Parathyroid adenoma (tissue), 2 donors: ENCODE measurements at regions not wholly inside any gene's neighbourhood (a gene's known extent, or its start where the extent isn't known, plus 50 kb on each side); places are given as distances from the start of the nearest gene placed in this dataset.

ENCODE experiments used
- H2AFZ ChIP-seq: fragments of 300-600 bp; sonication (generic); one replicate; pipeline ENCODE4 v1.7.0; 2017; ENCODE audit warnings: antibody characterized with exemption, mild to moderate bottlenecking
- H3K27ac ChIP-seq: fragments of 300-600 bp; sonication (generic); one replicate; pipeline ENCODE4 v1.7.0; 2017
- H3K27me3 ChIP-seq: fragments of 300-600 bp; sonication (generic); one replicate; pipeline ENCODE4 v1.7.0; 2017; ENCODE audit warnings: low read length; ENCODE audit not compliant: control insufficient read depth, insufficient read depth
- H3K36me3 ChIP-seq: fragments of 300-600 bp; sonication (generic); one replicate; pipeline ENCODE4 v1.7.0; 2017; ENCODE audit warnings: low read length; ENCODE audit not compliant: control insufficient read depth, insufficient read depth
- H3K4me1 ChIP-seq: fragments of 300-600 bp; sonication (generic); one replicate; pipeline ENCODE4 v1.7.0; 2017; ENCODE audit warnings: control low read depth
- H3K4me2 ChIP-seq: fragments of 300-600 bp; sonication (generic); one replicate; pipeline ENCODE4 v1.7.0; 2017; ENCODE audit warnings: low read length
- H3K4me3 ChIP-seq: fragments of 300-600 bp; sonication (generic); one replicate; pipeline ENCODE4 v1.7.0; 2017; ENCODE audit warnings: low read depth, low read length
- H3K79me2 ChIP-seq: fragments of 300-600 bp; sonication (generic); one replicate; pipeline ENCODE4 v1.7.0; 2017; ENCODE audit warnings: control low read depth
- H3K9ac ChIP-seq: fragments of 300-600 bp; sonication (generic); one replicate; pipeline ENCODE4 v1.7.0; 2017; ENCODE audit warnings: mild to moderate bottlenecking
- H3K9me3 ChIP-seq: fragments of 300-600 bp; sonication (generic); one replicate; pipeline ENCODE4 v1.7.0; 2017; ENCODE audit warnings: low read length; ENCODE audit not compliant: control insufficient read depth
- CTCF ChIP-seq: fragments of 300-600 bp; sonication (generic); IDR thresholded peaks from one replicate; pipeline ENCODE4 v1.7.0; 2017; ENCODE audit warnings: antibody characterized with exemption, mild to moderate bottlenecking
- donor health status: primary hyperparathyroidism.

GRCh38 chr4:62320612-62321011, 1120.5 kb downstream of the ADGRL3 start:
- Histone ChIP-seq H3K9me3 (no peaks in the 10 kb centered on the region), H3K4me3 (no peak overlapping the region), H3K4me2 (no peak overlapping the region), H3K36me3 (no peaks in the 10 kb centered on the region), H3K79me2 (no peaks in the 10 kb centered on the region), H3K4me1 (no peaks in the 10 kb centered on the region), H2AFZ (no peak overlapping the region), H3K27me3 (no peaks in the 10 kb centered on the region), H3K9ac (no peak overlapping the region), H3K27ac (no peak overlapping the region)
- no peak for TF ChIP-seq CTCF

GRCh38 chr4:62302710-62303109, 1102.6 kb downstream of the ADGRL3 start:
- TF ChIP-seq CTCF: no peak
- Histone ChIP-seq H3K27ac (no peak overlapping the region), H2AFZ (no peak overlapping the region), H3K79me2 (no peaks in the 10 kb centered on the region), H3K36me3 (no peaks in the 10 kb centered on the region), H3K4me2 (no peak overlapping the region), H3K27me3 (no peaks in the 10 kb centered on the region), H3K4me3 (no peak overlapping the region), H3K9me3 (peaks cover 7% of the 10 kb centered on the region), H3K4me1 (no peaks in the 10 kb centered on the region), H3K9ac (no peak overlapping the region)

GRCh38 chr4:62301500-62301899, 1101.4 kb downstream of the ADGRL3 start:
- Histone ChIP-seq H3K9me3 (no peaks in the 10 kb centered on the region), H2AFZ (no peak overlapping the region), H3K4me3 (no peak overlapping the region)

GRCh38 chr4:62293551-62293950, 1093.4 kb downstream of the ADGRL3 start:
- Histone ChIP-seq H3K4me1 (no peaks in the 10 kb centered on the region), H3K4me2 (no peak overlapping the region), H3K27ac (no peak overlapping the region), H3K9me3 (no peaks in the 10 kb centered on the region), H3K27me3 (no peaks in the 10 kb centered on the region), H3K4me3 (no peak overlapping the region), H3K9ac (no peak overlapping the region), H2AFZ (no peak overlapping the region), H3K79me2 (no peaks in the 10 kb centered on the region), H3K36me3 (no peaks in the 10 kb centered on the region)
- TF ChIP-seq CTCF: no peak

More at GRCh38 chr4:62301500-62301899, 1101.4 kb downstream of the ADGRL3 start:
- TF ChIP-seq CTCF: no peak
- no peak overlapping the region for H3K4me2 ChIP-seq
- H3K9ac ChIP-seq: no peak overlapping the region
- no peaks in the 10 kb centered on the region for H3K27me3 ChIP-seq
- H3K27ac ChIP-seq: no peak overlapping the region
- no peaks in the 10 kb centered on the region for H3K36me3 ChIP-seq
- H3K4me1 ChIP-seq: no peaks in the 10 kb centered on the region
- H3K79me2 ChIP-seq: no peaks in the 10 kb centered on the region

- no peaks in the 10 kb centered on the region for H3K9me3 ChIP-seq
- H3K4me2 ChIP-seq: no peak overlapping the region
- no peak overlapping the region for H3K9ac ChIP-seq
- no peaks in the 10 kb centered on the region for H3K27me3 ChIP-seq
- no peak for TF ChIP-seq CTCF
- no peaks in the 10 kb centered on the region for H3K79me2 ChIP-seq
- H3K36me3 ChIP-seq: no peaks in the 10 kb centered on the region
- no peak overlapping the region for H2AFZ ChIP-seq
- no peaks in the 10 kb centered on the region for H3K4me1 ChIP-seq
- no peak overlapping the region for H3K4me3 ChIP-seq
- H3K27ac ChIP-seq: no peak overlapping the region
Observed at GRCh38 chr4:62292911-62293310, 1092.8 kb downstream of the ADGRL3 start.
